ENCODE measurements at regions not wholly inside any gene's neighbourhood (a gene's known extent, or its start where the extent isn't known, plus 50 kb on each side); places are given as distances from the start of the nearest gene placed in this dataset.

DNA sequence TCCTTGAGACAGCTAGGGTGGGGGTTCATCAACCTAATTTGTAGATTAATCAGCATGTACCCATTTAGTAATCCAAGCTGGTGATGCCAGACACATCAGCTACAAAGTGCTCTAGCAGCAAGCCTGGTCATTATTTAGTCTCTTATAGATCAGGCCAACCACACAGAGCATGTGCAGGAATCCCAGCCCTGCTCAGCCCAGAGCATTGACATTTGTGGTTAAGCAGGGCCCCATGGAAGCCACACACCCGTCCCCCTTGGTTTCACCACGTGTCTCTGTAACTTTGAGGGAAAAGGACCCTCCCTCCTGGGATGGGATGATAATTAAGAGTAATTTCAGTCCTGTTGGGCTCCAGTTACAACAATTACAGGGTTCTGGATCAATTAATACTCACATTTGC lies 268.8 kb upstream of the RPL38 start:
- DNase-seq = no peak

DNA sequence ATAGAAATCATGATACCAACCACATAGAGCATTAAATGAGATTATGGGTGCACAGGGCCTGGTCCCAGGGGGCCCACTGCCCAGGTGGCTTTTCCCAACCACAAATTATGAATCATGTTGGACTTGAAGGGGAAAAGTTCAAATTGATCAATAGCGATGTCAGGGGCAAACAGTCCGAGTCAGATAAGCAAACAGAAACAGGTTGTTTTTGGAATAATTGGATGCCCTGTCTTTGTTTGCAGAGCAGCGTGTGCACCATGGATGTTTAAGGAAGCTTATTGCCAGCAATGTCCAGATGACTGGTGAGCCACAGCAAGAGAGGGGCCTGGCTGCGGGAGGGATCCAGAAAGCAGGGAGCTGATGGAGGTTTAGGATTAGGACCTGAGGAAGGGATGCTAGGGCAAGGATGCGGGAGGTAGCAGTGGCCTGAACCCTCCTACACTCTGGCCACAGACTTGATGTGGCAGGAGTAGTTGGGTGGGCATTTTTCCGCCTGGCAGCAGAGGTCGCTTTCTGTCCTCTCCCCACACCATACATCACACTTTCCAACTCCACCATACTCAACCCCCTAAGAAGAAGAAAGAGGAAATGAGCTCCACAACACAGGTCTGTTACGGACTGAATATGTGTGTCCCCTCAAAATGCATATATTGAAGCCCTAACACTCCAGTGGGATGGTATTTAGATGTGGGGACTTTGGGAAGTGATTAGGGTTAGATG lies 266.4 kb upstream of the RPL38 start:
- DNase-seq = no peak

DNA sequence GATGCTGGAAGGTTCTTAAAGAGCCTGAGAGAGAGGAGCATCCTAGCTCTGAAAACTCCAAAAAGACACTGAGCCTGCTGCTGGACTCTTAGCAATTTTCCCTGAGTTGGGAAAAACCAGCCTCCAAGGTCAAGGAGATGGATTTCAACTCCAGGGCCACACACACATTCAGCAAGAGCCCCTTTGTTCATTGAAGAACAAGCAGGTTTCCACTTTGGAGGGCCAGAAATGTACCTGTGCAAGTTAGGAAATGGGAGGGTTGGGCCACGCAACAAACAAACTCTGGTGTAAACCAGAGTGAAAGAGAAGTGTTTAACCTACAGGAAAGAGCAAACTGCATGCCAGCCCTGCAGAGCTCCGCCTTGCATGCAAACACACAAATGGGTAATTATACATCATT lies 264.8 kb upstream of the RPL38 start:
- DNase-seq = no peak

DNA sequence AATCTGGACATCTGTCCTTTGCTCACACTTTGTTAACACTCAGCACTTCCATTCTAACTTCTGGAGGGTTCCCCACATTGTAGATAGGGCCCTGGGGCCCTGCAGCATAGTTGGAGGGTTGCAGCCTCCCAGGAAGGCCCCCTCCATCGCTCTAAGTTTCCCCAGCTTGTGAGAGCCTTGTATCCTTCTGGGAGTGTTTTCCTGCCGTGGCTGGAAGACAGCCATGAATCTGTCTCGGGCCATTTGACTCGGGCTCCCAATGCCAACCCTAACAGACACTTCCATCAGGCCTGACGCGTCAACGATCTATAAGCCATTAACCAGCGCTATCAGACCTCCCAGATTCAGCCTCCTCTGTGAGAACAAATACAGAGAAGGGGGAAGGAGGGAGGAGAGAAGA lies 263.7 kb upstream of the RPL38 start:
- DNase-seq = no peak

DNA sequence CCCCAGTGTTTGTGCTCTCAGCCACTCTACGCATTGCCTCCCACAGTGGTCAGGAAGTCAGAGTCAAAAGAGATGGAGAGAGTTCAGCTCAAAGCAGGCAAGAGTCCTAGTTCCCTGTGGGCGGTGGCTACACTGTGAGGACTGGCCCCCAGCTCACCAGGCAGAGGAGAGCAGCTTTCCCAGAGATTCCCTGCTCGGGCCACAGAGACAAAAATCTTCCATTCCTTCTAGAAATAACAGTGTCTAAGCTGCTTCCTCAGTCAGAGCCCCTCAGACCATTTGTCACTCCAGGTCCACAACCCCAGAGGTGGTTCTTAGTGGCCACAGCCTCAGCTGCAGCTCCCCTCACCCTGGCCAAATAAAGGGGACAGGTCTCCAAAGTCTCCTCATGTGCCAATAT lies 263.0 kb upstream of the RPL38 start:
- no peak for DNase-seq

DNA sequence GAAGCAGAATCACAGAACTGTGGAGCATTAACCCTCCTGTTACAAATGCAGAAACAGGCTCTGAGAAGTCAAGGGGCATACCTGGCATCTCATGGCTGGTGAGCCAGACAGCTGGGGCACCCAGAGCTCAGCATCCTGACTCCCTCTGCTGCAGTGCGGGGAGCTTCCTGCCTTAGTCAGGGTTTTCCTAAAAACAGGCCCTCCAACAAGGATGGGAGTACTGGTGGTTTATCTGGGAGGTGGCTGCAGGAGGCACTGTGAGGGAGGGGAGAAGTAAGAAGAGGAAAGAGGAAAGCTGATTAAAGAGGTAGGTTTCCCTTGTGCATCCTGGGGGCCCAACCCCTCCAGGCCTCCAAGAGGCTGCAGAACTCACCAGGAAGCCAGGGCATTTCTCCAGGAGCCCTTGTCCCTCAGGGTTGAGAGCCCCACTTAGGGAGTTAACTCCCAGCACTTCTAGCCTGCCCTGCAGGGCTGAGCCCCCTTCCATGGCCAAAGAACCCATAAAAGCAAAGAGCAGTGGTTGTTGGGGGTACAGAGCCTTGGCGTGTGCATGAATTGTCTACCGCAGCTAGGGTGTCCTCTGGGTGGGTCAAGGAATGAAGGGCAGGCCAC lies 261.5 kb upstream of the RPL38 start:
- DNase-seq = no peak

DNA sequence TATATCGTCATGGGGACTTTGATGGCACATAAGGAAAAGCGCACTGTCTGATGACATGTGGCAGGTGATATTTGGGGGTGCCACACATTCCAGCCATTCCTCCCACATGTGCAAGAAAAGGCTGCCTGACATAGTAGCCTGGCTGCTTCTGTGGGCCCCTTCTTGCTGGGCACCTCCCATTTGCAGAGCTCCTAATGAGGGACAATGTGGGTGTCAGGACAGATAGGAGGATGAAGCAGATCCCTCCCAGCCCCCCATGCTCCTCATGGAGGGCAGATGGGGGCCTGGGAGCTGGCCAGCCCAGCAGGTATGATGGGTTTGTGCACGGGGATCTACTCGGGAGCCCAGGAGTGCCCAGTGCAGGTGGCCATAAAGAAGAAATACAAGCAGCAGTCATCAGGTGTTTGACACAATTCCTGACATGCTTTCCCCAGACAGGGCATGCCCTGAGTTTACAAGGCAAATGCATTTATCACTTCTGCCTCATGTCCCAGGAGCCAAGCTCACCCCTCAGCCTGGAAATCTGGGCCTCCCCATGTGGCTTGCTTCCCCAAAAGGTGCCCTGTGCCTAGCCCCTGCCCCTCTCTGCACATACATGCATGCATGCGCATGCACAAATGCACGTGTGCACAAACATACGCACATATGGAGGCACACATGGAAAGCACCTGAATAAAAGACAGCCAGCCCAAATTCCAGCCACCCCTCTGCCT lies 260.6 kb upstream of the RPL38 start:
- no peak for DNase-seq

DNA sequence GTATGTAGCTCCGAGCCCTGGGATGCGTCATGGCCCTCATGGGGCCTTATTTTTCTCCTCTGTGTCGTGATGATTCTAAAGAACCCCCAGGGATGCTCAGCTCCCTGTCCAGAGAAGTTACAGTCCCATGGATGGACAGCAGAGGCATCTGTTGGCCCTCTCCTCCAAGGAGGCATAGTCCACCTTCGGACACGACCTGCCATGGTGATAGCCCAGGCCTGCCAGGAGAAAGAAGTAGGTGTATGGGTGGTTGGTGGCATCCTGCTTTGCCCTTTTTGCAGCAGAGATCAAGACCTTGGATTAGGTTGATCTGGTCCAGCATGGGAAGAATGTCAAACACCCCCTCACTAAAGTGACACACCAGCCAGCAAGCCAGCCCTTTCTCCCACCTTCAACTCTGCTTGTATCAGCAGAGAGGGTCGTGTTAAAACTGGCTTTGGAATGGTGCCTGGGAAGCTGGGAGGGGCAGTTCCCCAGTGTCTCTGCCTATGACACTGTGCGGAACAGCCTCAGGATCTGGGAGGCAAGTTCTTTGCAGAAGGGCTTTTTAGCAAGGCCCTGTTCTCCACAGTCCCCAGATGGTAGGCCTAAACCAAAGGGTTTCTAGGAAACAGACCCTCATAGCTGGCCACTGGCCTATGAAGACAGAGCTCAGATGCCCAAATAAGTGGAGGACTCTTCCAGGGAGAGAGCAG lies 259.9 kb upstream of the RPL38 start:
- DNase-seq = no peak

DNA sequence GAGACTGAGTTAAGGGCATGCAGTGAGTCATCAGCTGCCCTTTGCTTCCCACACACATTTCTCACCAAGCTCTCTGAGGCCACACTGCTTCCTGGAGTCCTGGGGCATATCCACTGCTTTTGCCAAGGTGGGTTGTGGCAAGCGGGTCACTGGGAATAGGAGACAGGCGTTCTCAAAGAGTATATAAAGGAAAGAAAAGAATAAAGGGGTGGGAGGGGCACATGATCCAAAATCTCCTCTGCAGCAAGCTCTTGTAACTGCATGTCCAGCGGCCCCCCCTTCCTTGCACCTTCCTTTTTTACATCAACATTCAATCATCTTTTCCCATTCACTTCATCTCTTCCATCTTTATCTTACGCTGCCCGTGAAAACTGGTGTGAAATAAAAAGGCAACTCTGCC lies 259.1 kb upstream of the RPL38 start:
- DNase-seq = no peak

DNA sequence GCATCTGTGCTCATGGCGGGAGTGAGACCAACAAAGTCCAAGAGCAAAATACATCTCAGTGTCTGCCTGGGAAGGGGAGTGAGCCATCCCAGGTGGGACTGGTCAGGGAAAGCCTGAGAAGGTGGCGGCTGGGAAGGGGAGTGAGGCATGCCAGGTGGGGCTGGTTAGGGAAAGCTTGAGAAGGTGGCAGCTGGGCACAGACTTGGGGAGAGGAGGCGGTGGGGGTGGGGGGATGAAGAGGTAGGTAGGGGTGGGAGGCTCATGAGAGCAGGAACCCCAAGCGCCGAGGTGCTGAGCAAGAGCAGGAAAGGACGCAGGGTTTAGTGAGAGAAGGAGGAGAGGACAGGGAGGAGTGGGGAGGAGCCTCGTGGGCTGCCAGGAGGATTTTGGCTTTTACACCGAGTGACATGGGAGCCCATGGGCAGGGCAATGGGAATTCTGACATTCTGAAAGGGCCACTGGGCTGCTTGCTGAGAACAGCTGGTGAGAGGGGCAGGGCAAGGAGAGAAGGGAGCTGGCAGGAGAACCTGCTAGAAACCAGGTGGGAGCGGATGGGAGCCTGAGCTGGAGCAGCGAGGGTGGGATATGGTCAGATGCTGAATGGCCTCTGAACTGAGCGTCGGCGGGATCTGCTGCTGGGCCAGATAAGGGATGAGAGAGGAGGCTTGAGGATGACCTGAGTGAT lies 256.1 kb upstream of the RPL38 start:
- no peak for DNase-seq

DNA sequence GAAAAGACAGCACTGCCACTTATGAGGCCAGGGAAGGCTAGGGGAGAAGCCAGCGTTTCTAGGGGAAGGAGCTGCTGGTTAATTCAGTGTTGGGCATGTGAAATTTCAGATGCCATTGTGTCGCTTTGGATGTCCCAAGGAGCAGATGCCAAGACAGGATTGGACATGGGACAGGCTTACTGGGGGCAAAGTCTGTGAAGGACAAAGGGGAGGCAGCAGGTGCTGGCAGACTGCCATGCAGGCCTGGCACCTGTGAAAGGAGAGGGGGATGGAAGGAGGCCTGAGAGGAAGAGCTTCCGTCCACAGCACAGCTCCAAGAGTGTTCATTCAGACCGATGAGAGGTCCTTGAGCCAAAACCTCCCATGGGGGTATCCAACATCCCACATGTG lies 255.5 kb upstream of the RPL38 start:
- no peak for DNase-seq

DNA sequence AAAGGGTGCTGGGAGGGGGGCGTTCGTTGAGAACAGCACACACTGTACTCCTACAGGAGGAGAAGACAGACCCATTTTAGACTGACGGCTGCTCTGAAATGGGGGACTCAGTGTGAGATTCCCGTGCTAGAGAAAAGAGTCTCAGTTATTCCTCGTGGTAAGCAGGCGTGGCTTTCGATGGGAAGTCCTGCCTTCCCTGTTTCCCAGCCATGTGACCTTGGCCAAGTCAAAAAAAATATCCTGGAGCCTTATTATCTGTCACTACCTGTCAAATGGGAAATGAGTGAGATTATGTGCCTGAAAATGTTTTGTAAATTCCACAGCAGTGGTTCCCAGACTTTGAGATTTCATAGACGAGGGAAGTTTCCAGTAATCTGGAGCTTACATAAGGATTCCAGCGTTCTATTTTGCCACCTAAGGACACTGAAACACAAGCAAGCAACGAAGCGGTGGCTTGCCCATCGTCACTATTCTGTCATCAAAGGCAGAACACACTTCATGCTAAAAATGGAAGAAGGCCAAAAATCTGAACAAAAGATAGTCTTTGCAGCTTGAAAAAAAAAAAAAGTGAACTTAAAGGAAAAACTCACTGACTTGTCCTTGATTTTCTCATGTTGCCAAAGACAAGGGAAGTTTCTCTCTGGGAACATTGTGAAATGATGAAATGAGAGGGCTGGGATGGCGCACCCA lies 253.4 kb upstream of the RPL38 start:
- DNase-seq = no peak

DNA sequence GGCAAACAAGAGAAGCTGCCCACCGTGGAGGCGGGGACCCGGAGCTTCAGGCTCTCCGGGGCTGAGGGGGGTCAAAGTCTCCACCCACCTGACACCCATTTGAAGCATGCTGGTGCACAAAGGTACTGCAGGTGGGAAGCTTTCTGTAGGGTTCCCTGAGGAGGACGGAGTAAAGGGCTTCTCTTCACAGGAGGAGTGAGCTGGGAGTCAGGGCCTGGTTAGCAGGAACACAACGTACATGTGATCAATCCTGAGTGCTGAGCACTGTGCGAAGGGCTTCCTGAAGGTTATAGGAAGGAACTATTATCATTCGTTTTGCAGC lies 252.9 kb upstream of the RPL38 start:
- no peak for DNase-seq

DNA sequence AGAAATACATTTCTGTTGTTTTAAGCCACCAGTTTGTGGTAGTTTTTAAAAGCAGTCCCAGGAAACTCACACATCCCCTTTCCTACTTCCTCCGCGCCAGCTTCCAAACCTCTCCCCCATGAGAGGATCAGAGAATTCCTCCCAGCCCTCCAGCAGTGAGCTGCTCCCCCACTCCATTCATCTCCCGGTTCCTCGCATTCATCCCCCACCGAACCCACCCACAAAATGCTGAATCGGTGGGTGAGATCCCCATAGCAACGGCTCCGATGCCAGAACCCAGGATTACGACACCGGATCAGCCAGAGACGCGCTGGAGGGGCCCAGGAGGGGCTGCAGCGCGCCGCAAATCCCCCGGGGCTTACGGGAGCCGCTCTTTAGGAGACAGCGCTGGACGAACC lies 251.4 kb upstream of the RPL38 start:
- DNase-seq = no peak

DNA sequence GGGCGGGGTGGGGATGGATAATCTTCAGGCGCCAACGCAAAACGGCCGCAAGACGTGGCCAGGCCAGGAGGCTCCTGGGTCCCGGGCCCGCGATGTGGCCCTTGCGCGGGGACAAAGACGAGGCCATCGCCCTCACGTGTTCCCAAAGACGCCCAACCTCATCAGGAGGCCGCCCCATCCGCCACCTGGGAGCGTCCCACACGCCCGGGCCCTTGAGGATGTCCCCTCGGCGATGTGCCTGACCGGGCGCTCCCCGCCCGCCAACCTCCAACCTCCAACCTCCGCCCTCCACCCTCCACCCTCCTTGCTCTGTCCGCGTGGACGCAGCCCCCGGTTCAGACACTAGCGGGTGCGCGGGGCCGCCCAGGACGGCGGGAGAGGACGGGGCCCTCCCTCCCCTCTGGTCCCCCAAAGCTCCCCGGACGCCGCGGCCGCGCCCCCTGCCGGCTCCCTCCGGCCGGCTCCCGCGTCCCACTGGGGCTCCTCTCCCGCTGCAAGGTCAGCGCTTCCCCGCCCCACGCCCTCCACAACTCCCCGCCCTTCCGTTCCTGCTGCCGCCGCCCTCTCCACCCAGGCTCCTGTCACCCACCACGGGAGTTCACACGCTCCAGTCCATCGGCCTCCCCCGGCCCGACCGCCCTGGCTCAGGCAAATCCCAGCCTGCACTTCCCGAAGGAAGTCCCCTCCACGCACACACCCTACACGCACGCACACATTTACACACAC lies 250.8 kb upstream of the RPL38 start:
- DNase-seq = peak; percentile 15

DNA sequence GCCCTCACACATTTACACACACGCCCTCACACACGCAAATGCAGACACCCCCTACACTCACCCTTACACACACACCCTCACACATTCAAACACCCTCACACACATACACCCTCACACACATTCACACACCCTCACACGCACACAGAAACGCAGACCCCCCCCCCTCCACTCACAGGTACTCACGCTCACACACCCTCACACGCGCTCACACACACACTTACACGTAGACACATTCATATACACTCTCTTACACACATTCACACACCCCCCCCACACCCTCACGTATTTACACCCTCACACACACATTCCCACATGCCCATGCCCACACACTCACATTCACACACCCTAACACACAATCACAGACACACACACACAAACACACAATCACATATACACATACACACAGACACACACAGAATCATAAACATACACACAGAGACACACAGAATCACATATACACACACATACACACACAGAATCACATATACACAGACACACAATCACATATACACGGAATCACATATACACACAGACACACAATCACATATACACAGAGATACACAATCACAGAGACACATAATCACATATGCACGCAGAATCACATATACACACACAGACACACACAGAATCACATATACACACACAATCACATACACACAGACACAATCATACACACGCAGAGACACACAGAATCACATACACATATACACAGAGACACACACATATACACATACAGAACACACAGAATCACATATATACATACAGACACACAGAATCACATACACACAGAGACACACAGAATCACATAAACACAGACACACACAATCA lies 250.1 kb upstream of the RPL38 start:
- DNase-seq = no peak

DNA sequence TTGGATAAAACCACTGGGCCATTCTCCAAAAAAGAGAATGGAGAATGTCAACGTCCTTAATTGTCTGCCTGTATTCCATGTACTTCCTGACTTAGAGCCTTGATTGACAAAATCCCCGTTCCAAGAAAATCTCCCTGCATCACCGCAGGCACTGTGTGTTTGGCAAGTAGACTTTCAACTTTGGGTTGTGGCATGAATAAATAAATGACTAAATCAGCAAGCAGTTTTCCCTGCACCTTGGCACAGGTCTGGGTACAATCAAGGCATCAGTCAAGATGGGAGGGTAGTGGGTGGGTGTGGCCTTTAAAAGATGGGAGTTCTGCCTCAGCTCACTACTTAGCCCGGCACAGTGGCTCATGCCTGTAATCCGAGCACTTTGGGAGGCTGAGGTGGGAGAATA lies 248.5 kb upstream of the RPL38 start:
- DNase-seq = no peak

DNA sequence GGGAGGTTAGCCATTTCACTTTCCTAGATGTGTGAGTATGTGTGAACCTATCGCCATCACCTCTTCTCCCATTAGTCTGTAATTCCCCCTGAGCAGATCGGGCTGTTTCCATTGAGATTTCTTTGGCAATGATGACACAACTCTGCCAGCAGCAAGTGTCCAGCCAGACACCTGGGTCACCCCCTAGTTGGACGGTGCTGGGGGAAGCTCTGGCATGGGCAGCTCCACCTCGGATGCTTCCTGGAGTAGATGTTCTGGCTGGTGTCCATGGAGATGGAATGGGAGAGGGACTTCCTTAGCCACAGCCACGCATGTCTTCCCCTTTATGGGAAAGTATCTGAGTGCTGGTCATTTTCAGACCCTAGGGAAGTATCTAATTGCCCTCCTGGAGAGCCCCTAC lies 247.9 kb upstream of the RPL38 start:
- DNase-seq = no peak

DNA sequence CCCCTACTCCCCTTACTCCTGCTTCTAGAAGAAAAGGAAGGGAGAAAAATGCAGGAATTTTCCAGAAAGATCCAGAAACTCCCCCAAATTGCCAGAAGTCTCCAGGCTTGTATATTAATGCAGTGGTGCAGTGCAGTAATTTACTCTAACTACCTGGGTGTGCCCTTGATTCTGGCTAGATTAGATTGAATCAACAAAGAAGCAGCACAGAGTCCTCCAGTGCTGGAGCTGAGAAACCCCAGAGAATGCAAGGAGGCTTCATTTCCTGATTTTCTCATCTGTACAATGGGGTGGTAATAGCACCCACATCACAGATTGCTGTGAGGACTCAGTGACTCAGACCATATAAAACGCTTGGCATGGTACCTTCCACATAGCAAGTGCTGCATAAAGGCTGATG lies 247.3 kb upstream of the RPL38 start:
- no peak for DNase-seq

DNA sequence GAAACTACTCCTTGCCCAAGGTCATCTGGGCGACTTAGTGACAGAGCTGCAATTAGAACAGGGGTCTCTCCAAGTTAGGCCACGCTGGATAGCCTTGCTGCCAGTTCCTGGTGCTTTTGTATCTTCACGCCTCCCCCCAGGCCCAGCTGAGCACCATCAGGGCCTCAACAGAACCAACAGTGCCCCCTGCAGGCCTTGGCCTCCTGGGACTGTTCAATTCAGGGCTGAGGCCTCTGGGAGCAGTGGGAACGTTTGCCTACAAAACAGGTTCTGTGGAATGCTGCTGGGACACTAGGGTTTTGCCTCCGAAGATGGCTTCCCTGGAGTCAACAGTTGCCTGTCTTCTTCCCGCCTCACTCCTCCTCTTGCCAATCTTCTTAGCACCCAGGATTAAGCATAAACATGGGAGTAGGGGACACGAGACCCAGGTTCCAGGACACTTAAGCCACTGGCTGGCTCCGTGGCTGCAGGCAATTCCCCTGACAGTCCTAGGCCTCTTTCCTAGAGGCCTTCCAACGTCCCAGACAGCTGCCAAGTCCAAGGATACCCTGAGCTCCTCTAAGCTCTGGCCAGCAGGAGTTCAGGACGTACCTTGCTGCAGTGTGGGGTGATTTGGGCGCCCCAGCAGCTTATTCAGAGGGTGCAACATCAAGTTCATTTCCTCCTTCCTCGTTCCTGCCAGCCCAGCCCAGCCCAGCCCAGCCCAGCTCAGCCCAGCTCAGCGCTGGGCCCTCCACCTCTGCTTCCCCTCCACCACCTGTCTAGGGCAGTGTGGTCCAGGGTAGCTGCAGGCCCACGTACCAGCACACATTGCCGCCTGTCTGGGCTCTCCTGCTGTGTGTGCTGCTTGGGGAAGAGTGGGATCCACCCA lies 246.6 kb upstream of the RPL38 start:
- DNase-seq = peak; percentile 24

Measured in activated CD4-positive, alpha-beta T cell treated with anti-CD3 and anti-CD28 coated beads for 1 hour (primary cell).